ENCODE measurements at regions not wholly inside any gene's neighbourhood (a gene's known extent, or its start where the extent isn't known, plus 50 kb on each side); places are given as distances from the start of the nearest gene placed in this dataset.

- Histone ChIP-seq H3K27ac (ENCODE audit: low read length) (no peak overlapping the region), H3K4me3 (ENCODE audit: low read depth in 2 of 2, low read length in 2 of 2) (no peak overlapping the region), H3K27me3 (ENCODE audit: control insufficient read depth, insufficient read depth, low read length) (no peaks in the 10 kb centered on the region), H3K4me1 (ENCODE audit: control insufficient read depth, insufficient read depth, low read length) (no peaks in the 10 kb centered on the region), H3K36me3 (ENCODE audit: control insufficient read depth, insufficient read depth, low read length) (no peaks in the 10 kb centered on the region), H3K9me3 (ENCODE audit: control insufficient read depth, insufficient read depth, low read depth, low read length) (0 out of 2 replicates have a peak, but pooled peaks cover 3% of the 10 kb centered on the region)
- no TSS peak for BruUV-seq (replicated peaks)
- ChIA-PET POLR2A (no interaction called here), CTCF (no interaction called here)
- intact Hi-C loops (cut with micrococcal nuclease; ENCODE audit: unreplicated experiment) (no loop called here), in situ Hi-C loops (cut with HindIII; ENCODE audit: low pct_unique_long_range_greater_than_20kb, low sequenced_read_pairs) (no loop called here)
- TF ChIP-seq SIN3A (IDR thresholded peaks at IDR 0.05; ENCODE audit: borderline replicate concordance, insufficient read depth, low read depth, low read length), result no peak
- TF ChIP-seq REST (IDR thresholded peaks at IDR 0.05; ENCODE audit: insufficient read depth in 1 of 2, low read depth in 2 of 2, low read length in 1 of 2), result no peak
- no peak for TF ChIP-seq TCF7L2 (IDR thresholded peaks at IDR 0.05; ENCODE audit: low read depth, low read length)
- ATAC-seq (no peak), DNase-seq (ENCODE audit: low read depth, low spot score) (no peak)
Observed at GRCh38 chr3:189403194-189403593, 228.0 kb upstream of the TP63 start.

GRCh38 chr3:189404024-189404423 lies 227.2 kb upstream of the TP63 start:
- Histone ChIP-seq H3K4me3 (ENCODE audit: low read depth in 2 of 2, low read length in 2 of 2) (no peak overlapping the region), H3K36me3 (ENCODE audit: control insufficient read depth, insufficient read depth, low read length) (no peaks in the 10 kb centered on the region), H3K27ac (ENCODE audit: low read length) (no peak overlapping the region), H3K4me1 (ENCODE audit: control insufficient read depth, insufficient read depth, low read length) (no peaks in the 10 kb centered on the region), H3K9me3 (ENCODE audit: control insufficient read depth, insufficient read depth, low read depth, low read length) (0 out of 2 replicates have a peak, but pooled peaks cover 3% of the 10 kb centered on the region), H3K27me3 (ENCODE audit: control insufficient read depth, insufficient read depth, low read length) (no peaks in the 10 kb centered on the region)
- CTCF ChIA-PET, result no interaction called here
- TF ChIP-seq CTCF (IDR thresholded peaks at IDR 0.05) (no peak), REST (IDR thresholded peaks at IDR 0.05; ENCODE audit: insufficient read depth in 1 of 2, low read depth in 2 of 2, low read length in 1 of 2) (no peak), TCF7L2 (IDR thresholded peaks at IDR 0.05; ENCODE audit: low read depth, low read length) (no peak), POLR2AphosphoS5 (IDR thresholded peaks at IDR 0.05; ENCODE audit: low read depth, low read length) (no peak), SIN3A (IDR thresholded peaks at IDR 0.05; ENCODE audit: borderline replicate concordance, insufficient read depth, low read depth, low read length) (no peak)
- POLR2A ChIA-PET, result no interaction called here
- ATAC-seq, result no peak
- BruUV-seq (replicated peaks), result no TSS peak
- in situ Hi-C loops (cut with HindIII; ENCODE audit: low pct_unique_long_range_greater_than_20kb, low sequenced_read_pairs), result no loop called here
- intact Hi-C loops (cut with micrococcal nuclease; ENCODE audit: unreplicated experiment), result no loop called here
- DNase-seq (ENCODE audit: low read depth, low spot score), result no peak
